Retina (tissue), 1 donor: ENCODE measurements at regions not wholly inside any gene's neighbourhood (a gene's known extent, or its start where the extent isn't known, plus 50 kb on each side); places are given as distances from the start of the nearest gene placed in this dataset.

Source experiments
- DNase-seq: peaks from one replicate; pipeline ENCODE4 v3.0.0-alpha.2; 2016

DNA sequence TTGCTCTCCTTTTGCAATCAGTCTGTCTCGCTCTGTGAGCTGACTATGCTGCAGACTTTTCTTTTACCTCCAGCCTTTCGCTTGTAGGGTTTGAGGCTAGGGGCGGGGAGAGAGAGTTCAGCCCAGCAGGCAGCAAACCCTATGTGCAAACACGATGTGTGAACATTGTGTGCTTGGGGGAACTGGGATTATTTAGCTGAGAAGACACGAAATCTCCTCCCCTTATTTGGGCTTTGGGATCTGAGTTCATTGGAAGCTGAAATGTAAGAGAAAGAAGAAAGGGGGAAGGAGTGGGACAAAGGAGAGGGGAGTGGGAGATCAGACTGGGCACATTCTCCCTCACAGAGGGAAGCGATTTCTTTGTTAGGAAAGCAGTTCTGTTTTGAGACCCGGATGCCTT, 189.6 kb upstream of the TNP1 start:
- no peak for DNase-seq

DNA sequence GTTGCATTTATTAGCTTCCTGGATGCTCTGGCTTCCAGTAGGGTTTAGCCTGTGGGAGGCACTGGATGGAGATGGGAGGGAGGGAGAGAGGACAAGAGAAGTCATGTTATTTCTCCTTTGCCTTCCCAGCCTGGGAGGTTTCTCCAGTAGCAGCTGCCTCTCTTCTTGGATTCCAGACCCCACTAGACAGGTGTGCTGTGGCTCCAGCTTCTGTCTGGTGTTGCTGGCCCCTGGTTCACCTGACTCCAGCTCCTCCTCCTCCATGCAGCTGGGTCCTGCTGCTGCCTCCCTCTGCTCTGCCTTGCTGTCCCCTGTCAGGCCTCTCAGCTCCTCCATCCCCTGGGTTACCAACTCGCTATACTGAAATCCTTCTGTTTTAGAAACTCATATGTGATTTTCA, 188.9 kb upstream of the TNP1 start:
- DNase-seq: no peak

DNA sequence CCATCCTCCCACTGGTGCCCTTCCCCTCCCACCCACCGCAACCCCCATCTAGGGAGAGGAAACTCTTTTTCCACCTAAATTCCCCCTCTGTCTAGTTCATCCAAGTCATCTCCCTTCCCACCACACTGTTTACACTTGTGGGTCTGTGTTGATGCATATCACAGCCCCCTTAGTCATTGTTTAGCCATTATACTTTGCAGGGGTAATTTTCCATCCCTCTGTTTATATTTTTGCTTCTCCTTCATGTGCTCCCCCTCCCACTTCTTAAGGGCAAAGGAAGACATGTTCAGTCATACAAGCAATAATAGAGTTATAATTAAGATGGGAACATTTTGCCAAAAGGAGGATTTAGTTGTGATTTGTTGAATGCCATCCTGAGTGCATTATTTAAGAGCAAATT, 187.8 kb upstream of the TNP1 start:
- DNase-seq: no peak

DNA sequence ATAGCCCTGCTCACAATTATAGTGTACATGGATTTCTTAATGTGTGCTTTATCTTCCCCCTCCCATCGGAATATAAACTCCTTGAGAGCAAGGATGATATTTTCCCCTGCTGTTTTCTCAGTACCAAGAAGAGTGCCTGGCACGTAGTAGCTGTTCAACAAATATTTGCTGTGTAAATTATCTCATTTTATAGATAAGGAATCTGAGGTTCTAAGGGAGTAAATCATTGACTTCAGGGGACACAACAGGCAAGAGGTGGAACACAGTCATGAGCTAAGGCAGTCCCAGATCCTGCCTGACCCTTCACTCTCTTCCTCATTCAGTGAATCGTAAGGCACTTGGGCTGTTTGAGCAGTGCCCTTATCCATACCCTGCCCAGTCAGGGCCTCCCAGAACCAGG, 187.3 kb upstream of the TNP1 start:
- no peak for DNase-seq

DNA sequence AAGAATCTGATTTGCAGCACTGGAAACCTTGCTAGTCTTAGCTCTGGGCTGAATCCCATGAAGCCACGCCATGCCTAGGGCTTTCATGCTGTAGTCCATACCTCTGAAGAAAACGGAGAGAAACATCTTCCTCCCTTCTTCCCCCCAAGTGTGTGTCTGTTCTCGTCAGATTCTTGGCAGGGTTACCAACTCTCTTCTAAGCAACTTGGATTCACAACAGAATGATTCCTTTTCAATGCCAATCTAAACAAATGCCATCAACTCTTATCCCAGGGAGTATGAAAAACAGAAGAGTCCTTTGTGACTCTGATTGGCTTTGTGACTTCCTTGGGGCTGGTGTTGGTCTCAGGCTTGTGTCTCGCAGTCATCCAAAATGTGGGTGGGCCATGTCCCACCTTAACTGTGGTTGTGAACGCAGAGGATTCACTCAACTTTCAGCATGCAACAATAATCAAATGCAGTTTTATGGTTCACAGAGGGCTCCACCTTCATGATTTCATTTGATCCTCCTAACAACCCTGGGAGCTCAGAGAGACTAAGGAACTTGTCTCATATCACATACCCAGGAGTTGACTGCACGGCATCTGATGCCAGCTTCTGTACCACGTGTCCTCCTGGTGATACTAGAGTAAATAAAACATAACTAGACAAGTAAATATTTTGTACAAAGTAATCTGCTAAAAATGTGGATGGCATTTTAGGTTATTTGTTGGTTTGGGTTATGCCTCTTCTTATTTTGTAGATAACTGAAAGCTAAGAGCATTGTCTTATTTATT, 186.0 kb upstream of the TNP1 start:
- no peak for DNase-seq

DNA sequence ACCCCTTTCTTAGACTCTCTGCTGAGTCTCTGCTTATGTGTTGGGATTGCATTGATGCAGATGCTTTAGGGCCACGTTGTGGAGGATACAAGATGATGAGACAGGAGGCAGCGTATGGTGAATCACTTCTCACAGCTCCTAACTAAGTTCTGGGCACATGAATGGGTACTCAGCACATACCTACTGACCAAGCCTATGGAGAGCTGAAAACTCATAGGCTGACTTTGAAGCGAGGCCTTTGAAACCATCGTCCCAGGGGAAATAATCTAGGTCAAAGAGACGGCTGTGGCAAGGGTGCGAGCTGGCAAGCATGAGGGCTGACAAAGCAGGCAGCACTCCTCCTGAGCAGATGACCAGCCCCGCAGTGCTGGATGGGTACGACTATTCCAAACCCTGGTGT, 180.2 kb upstream of the TNP1 start:
- DNase-seq: no peak

DNA sequence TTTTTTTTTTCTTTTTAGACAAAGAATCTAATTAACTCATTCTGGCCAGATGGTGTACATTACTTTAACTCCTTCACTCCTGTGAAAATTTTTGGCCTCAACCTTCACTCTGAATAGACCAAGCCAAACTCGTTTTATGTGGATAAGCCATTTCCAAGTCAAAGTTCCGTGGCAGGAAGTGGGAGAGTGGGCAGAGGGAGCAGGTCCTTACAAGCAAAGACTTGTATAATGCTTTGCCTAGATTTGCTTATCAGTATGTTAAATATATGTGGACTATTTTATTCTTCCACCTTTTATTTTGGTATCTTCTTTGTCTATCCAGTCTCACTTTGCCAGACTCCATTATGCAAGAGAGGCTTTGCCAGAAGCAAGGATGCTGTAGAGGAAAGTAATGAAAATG, 178.1 kb upstream of the TNP1 start:
- DNase-seq: no peak

DNA sequence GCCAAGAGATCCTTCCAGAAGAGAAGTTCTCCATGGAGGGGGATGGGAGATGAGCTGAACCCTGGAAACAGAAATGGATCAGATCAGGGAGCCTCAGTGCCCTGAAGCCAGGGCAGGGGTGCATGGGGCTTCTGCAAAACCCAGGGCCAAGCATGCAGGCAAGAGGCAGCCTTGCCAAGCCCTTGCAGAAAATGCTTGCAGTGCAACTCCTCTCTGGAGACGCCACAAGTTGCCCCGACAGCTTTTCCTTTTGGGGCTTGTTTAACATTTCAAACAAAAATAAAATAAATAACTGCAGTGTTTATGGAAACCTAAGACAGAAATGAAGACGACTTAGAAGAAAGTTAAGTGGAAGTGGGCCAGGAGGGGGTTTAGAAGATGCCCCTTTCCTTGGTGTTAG, 177.5 kb upstream of the TNP1 start:
- DNase-seq: no peak

DNA sequence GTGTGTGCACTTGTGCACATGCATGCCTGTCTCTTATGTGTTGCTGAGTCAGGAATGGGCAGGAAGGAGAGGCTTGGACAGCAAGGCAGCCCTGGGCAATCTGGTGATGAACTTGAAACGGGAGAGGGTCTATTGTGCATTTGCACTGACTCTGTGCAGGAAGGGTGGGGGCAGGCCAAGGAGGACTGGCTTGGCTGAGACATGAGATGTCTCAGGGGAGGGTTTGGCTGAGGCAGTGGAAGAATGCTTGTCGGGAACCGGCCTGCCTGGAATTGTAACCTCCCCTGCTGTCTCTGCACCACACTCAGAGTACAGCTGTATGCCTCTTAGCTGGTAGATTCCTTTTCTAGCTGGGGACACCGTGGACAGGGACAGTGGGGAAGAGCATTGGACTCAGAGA, 176.1 kb upstream of the TNP1 start:
- DNase-seq: no peak

DNA sequence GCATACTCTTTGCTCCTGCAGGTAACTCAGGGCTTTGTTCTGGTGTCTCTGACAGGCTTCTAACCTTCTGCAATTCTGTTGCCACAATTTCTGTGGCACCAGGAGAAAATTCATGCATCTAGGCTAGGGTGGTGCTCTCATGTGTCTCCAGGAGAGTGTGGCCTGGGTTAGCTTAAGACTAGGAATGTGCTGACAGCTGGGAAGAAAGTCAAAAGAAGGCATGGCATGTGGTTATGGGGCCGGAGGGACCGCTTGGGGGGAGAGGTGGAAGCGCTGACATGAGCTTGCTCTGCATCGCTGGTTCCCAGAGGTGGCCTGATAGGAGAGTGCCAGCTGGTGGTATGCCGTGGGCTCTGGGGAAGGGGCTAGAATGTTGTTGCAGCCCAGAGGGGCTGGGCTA, 173.3 kb upstream of the TNP1 start:
- DNase-seq: no peak

DNA sequence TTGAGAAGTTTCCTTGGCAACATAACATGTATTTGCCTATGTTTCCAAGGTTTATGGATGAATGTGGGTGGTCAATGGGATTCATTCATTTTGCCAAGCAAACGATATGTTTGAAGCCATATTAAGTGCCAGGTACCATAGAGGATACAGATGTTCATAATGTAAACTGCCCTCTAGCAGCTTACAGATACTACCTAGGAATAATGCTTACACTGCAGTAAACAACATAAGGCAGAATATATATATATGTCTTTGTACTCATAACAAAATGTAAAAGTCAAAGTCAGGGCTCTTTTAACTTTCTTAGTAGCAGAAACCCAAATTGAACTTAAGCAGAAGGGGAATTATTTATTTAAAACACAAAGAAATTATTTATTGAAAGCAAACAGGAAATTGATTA, 171.6 kb upstream of the TNP1 start:
- DNase-seq: no peak

DNA sequence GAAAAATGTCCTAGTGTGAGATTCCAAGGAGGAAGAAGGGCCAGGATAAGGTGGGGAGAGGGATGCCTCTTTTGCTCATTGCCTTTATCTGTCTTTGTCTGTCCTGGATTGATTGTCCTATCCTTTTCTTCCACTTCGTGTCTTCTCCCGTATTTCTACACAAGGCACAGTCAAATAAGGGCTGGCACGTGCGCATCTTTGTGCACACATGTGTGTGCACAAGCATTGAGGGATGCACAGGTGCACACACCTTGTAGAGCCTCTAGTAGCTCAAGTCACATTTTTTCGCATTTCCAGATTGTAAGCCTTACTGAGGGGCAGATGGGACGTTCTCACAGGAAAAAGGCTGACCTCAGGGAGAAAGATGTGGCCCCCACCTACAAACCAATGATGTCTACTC, 170.2 kb upstream of the TNP1 start:
- DNase-seq: no peak

DNA sequence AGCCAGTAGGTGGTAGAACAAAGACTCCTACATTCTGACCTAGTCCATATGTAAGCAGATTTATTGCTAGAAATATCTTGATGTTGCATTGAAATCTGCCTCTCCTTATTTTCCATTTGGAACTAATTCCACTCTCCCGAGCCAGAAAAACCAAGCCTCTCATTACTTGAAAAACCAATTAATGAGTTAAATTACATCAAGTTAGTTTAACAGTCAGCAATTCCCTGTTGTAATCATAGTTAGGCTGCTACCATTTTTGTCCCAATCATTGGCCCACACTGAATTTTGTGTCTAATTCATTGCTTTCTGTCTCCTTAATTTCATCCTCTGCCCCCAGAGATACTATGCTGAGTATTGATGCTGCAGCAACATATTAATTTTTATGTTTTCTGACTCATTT, 168.3 kb upstream of the TNP1 start:
- no peak for DNase-seq

DNA sequence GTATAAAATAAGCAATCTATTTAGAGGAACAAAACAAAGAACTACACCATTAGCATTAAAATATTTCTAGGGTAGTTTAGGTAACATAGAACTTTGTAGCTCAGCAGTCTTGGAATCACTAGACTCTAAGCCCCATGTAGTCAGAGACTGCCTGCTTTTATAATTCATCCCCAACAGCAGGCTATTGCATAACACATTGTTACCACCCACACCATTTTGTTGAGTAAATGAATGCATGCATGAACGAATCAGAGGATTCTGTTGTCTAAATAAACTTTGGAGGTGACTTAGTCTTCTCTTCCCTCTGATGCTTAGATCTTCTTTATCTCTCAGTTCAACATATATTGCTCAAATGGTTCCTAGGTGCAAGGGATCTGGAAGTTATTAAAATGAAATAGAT, 167.6 kb upstream of the TNP1 start:
- no peak for DNase-seq

DNA sequence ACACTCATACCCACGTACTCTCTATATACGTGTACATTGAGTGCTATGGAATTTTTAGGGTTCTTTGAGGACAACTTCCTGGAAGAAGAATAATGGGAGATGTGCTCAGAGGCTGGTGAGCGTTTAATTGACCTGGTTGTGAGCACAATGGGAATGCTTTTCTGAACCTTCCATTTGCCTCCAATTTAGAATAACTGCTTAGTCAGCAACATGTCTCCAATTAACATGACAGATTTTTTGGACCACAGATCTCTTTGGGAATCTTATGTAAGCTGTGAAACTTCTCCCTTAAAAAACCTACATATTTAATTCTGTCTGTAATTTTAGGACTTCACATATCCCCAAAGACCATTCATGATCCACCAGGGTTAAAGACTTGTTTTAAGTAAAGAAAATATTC, 166.7 kb upstream of the TNP1 start:
- no peak for DNase-seq

DNA sequence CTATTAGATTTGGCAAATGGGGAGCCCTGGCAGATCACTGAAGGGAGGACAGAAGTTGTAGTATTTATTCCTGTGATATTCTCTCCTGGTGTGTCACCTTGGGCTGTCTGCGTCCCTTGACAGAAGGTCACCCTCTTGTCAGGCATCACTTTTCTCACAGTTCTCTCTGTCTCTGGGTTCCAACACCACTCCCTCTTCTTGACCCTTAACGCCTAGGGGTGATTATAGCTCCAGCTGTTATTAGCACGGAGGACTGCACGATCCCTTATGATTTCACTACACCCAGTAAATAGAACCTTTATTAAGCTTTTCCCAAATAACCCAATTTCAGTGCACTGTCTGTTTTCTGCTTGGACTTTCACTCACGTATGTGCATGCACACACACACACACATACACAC, 166.3 kb upstream of the TNP1 start:
- no peak for DNase-seq

DNA sequence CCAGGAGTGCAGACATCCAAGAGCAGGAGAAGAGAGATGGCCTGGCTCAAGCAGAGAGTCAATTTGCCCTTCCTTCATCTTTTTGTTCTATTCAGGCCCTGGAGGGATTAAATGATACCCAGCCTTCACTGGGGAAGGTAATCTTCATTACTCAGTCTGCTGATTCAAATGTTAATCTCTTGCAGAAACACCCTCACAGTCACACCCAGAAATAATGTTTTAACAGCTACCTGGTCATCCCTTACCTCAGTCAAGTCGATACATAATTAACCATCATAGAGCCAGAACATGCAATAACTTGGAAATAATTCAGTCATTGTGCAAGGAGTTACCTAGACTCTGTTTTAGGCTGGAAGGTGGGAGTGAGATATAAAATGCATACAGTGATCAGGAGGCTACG, 163.7 kb upstream of the TNP1 start:
- no peak for DNase-seq

DNA sequence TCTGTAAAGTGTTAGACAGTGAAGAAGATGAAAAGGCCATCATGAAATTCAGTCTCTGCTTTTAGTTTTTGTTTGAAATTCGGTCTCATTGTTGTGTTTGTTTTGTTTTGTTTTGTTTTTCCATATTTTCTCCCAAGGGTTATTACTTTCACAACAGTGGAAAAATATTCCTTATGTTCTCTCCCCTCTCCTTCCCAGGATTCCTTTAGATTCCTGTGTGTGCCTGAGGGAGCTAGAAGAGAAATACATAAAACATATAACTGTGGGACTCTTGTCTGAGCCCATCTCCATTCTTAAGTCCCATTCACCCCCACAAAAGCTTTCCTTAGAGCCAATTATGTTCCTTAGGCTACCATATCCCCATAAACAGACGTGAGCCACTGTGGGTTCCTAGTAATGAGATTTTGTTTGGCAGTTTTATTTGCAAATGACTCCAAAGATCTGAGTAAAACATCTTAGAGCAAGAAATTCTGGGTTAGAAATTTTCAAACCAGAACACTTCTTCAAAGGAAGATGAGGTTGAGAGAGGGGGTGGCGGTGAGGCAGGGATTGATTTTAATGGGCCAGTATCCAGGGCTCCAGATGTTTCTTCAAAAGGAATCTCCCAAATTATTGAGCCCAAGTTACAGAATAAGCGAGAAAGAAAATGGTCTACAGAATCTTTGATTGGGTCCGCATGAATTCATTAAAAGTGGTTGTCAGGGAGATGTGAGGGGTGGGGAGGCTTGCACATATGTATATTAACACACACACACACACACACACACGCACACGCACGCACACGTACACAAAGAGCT, 157.8 kb upstream of the TNP1 start:
- no peak for DNase-seq

DNA sequence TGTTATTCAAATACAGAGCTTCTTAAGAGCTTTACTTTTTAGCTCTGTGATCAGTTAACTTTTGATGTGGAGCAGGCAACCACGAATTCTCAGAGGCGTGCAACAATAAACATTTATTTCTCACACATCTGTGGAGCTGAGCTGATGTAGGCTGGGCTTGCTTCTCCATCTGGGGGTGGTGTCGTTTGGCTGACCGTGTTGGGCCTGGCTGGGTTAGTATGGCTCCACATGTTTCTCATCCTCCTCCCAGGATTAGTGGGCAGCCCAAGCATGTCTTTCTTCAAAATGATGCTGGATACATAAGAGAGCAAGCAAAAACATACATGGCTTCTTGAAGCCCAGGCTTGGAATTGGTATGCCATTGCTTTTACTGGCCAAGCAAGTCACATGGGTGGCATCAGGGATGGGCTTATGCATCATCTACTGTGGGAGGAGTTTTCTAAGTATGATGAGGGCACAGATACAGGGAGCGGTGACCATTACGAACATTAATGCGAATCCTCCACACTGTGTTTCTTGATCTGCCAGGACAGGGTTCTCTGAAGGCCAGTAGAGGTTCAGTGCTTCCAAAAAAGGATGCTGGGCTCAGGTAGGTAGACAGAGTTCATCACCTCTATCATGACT, 157.0 kb upstream of the TNP1 start:
- no peak for DNase-seq

DNA sequence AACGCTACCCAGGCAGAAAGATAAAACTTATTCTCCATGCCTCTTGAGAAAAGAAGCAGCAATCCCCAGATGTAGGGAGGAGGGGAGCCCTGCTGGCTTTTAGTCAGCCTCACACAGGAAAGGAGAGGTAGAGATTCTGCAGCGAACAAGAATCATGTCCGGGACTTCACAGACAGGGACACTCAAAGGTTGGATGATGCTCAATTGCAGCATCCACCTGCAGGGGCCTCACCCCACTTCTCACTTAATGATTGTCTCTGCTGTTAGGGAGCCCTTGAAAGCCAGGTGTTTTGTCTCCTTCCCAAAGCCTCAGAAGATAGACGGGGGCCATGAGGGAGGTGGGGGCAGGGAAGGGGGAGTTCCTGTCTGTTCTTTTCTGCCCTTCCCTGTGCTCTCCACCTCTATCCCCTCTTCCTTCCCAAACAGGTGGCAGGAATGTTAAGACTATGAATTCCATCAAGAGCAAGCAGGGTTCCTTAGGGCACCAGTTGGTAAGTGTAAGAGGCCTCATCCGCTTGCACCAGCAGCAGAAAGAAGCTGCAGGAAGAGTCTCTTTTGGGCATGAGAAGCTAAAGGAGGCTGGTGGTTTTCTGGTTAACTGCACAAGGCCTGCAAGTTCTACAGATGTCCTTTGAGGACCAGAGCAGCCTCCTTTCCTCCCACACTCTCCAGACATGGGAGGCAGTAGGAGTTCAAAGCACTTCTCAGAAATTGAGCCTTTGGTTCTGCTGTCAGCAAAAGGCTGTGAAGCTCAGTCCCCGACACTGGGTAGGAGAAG, 154.7 kb upstream of the TNP1 start:
- DNase-seq: no peak

DNA sequence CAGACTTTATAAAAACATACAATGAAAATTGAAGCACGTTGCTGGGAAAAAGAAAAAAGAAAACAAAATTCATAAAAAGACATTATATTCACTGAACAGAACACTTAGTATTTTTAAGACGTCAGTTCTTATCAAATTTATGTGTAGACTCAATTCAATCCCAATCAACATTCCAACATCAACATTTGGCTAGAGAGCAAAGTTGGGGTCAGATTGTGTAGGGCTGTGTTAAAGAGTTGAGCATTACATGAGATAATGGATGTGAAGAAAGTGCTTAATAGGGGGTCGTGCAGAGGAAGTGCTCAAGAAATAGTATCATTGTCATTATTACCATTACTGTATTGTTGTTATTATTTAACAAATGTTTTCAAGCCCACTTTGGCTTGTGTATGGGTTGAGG, 154.1 kb upstream of the TNP1 start:
- DNase-seq: no peak

DNA sequence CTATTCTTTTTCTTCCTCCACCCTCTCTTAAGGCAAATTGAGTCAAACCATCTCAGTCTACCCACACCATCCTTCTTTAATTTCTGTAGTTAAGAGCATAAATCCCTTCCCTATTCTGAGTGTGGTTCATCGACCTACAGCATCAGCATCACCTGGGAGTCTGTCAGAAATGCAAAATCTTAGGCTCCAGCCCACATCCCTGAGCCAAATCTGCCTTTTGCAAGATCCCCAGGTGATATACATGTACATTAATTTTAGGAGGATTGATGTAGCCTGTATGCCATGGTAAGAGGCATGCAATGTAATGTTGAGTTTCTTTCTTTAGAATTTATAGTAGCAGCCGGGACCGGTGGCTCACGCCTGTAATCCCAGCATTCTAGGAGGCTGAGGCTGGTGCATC, 151.7 kb upstream of the TNP1 start:
- DNase-seq: no peak

DNA sequence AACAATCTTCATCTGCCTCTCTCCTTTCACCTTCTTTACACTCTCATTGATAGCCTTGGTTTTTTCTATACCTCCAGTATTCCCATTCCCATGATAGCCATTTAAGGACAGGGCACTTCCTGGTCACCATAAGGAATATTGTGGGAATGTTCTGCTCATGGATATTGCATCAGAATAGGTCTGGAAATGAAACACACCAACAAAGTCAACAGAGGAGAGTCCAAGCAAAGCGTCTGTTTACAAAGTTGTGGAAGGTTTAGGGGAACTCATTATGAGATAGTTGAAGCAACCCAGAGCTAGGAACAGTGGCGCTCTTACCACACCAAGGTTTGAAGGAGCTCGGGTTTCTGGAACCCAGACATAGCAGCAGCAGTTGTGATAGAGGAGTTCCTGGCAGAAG, 150.3 kb upstream of the TNP1 start:
- DNase-seq: no peak

DNA sequence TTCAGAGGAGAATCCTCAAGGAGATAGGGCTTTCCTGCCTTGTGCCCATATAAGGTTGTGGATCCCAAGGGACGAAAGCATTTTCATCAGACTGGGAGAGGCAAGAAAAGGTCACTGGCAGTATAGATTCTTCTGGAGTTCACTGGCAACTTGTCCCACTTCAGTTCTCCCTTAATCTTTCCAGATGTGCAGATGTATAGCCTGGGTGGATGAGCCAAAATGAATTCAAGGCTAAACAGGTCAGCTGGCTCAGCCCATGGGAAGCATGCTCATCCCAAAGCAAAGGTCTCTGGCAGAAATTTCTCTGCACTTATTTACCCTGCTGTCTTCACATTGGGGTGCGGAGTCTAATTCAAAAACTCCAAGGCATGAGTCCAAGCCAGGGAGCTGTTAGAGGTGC, 148.9 kb upstream of the TNP1 start:
- no peak for DNase-seq
